ENCODE measurements at regions not wholly inside any gene's neighbourhood (a gene's known extent, or its start where the extent isn't known, plus 50 kb on each side); places are given as distances from the start of the nearest gene placed in this dataset.

GRCh38 chr13:79196366-79196765, 209.7 kb downstream of the RBM26 start:
- no peaks in the 10 kb centered on the region for H4K20me1 ChIP-seq (ENCODE audit: insufficient read depth, low read length)
- H3K4me3 ChIP-seq (replicated peaks in 1 of 3; ENCODE audit: insufficient read depth in 1 of 3, low read depth in 2 of 3, low read length in 3 of 3) = no peak overlapping the region
- no peaks in the 10 kb centered on the region for H3K27me3 ChIP-seq (ENCODE audit: control insufficient read depth in 1 of 2, insufficient read depth in 2 of 2, low read length in 2 of 2)
- BruUV-seq (replicated peaks) = no TSS peak
- FAIRE-seq = no peak
- H3K4me1 ChIP-seq (ENCODE audit: insufficient read depth, low read length) = no peaks in the 10 kb centered on the region
- H3K4me2 ChIP-seq (ENCODE audit: low read depth, low read length) = no peak overlapping the region
- H3K27ac ChIP-seq (ENCODE audit: extremely low read length, insufficient read depth, low read length) = no peak overlapping the region
- H3K36me3 ChIP-seq (replicated peaks in 1 of 2; ENCODE audit: control insufficient read depth in 1 of 2, insufficient read depth in 2 of 2, low read length in 2 of 2) = no peaks in the 10 kb centered on the region
- 36% methylated on average over 3 of the region's 3 CpGs for WGBS (ENCODE audit: low lambda C conversion rate)
- ChIA-PET POLR2A (no interaction called here), CTCF (ENCODE audit: low intra/inter-chr PET ratio, low total read pairs) (no interaction called here)
- no peak overlapping the region for H3K9ac ChIP-seq (ENCODE audit: insufficient read depth, low read depth, low read length)
- H3K9me3 ChIP-seq (ENCODE audit: low read length) = no peaks in the 10 kb centered on the region
- TF ChIP-seq ZNF747 (CRISPR knock-in tag; IDR thresholded peaks at IDR 0.05; ENCODE audit: borderline replicate concordance) (no peak), SKIL (CRISPR knock-in tag; IDR thresholded peaks at IDR 0.05; ENCODE audit: borderline replicate concordance) (no peak), ZNF430 (CRISPR knock-in tag; IDR thresholded peaks at IDR 0.05) (no peak), NFAT5 (CRISPR knock-in tag; IDR thresholded peaks at IDR 0.05) (no peak)
- no peak for ATAC-seq
- in situ Hi-C loops (cut with HindIII; ENCODE audit: extremely low pct_ligation_motif_present, low pct_unique_long_range_greater_than_20kb) (no loop called here), intact Hi-C loops (cut with micrococcal nuclease; ENCODE audit: unreplicated experiment) (no loop called here)
- no peak for DNase-seq (ENCODE audit: low spot score)
- H3K79me2 ChIP-seq (ENCODE audit: insufficient read depth, low read length) = no peaks in the 10 kb centered on the region
- H2AFZ ChIP-seq (ENCODE audit: low read length) = no peak overlapping the region
